Cardiac muscle cell (in vitro differentiated cells and primary cell): ENCODE measurements at regions not wholly inside any gene's neighbourhood (a gene's known extent, or its start where the extent isn't known, plus 50 kb on each side); places are given as distances from the start of the nearest gene placed in this dataset.

Source experiments
- DNase-seq, 2 donors: peaks; one replicate each; pipeline versions ENCODE4 v3.0.0 to v3.0.0-alpha.2; 2010 to 2017; ENCODE audit warnings: low read depth in 1 of 2, low spot score in 1 of 2
- H3K27ac ChIP-seq: fragments of 200-600 bp; sonication (generic); 2 replicates; pipeline ENCODE4 v1.5.1; 2016
- H3K27me3 ChIP-seq: fragments of 200-600 bp; sonication (generic); 2 replicates; pipeline ENCODE4 v1.6.0; 2016; ENCODE audit warnings: control low read depth
- H3K36me3 ChIP-seq: fragments of 200-600 bp; sonication (generic); 2 replicates; pipeline ENCODE4 v1.5.1; 2016; ENCODE audit warnings: control low read depth
- H3K4me1 ChIP-seq: fragments of 200-600 bp; sonication (generic); 2 replicates; pipeline ENCODE4 v1.8.1; 2017; ENCODE audit warnings: low read depth, mild to moderate bottlenecking, mixed run types
- H3K4me3 ChIP-seq: fragments of 200-600 bp; sonication (generic); 2 replicates; pipeline ENCODE4 v1.5.1; 2016; ENCODE audit warnings: mild to moderate bottlenecking
- H3K9me3 ChIP-seq: fragments of 200-600 bp; sonication (generic); 2 replicates; pipeline ENCODE4 v1.5.1; 2017; ENCODE audit warnings: low read depth, mild to moderate bottlenecking, control low read depth
- CTCF ChIP-seq: IDR thresholded peaks from 2 replicates; pipeline ENCODE4 v1.5.1; 2012; ENCODE audit warnings: low read depth, mild to moderate bottlenecking, low read length

- no peak for TF ChIP-seq CTCF
- Histone ChIP-seq H3K9me3 (no peaks in the 10 kb centered on the region), H3K4me3 (no peak overlapping the region), H3K27me3 (no peaks in the 10 kb centered on the region), H3K36me3 (no peaks in the 10 kb centered on the region), H3K4me1 (no peaks in the 10 kb centered on the region), H3K27ac (no peak overlapping the region)
- DNase-seq, result peak in 1 of 2 donors; percentile 72
These were observed 293.3 kb upstream of the KLF14 start for GRCh38 chr7:131027287-131027773.

- H3K27me3 ChIP-seq, result no peaks in the 10 kb centered on the region
- H3K27ac ChIP-seq, result no peak overlapping the region
- H3K9me3 ChIP-seq, result no peaks in the 10 kb centered on the region
- no peak for TF ChIP-seq CTCF
- H3K4me1 ChIP-seq, result no peaks in the 10 kb centered on the region
- H3K4me3 ChIP-seq, result no peak overlapping the region
- no peak for DNase-seq
- H3K36me3 ChIP-seq, result no peaks in the 10 kb centered on the region
These were observed 294.3 kb upstream of the KLF14 start for GRCh38 chr7:131028295-131028694.

GRCh38 chr7:131029002-131029401 lies 295.0 kb upstream of the KLF14 start:
- TF ChIP-seq CTCF, result no peak
- H3K36me3 ChIP-seq, result no peaks in the 10 kb centered on the region
- no peak overlapping the region for H3K4me3 ChIP-seq
- H3K4me1 ChIP-seq, result no peaks in the 10 kb centered on the region
- no peak for DNase-seq
- no peaks in the 10 kb centered on the region for H3K27me3 ChIP-seq
- H3K27ac ChIP-seq, result no peak overlapping the region
- H3K9me3 ChIP-seq, result no peaks in the 10 kb centered on the region

GRCh38 chr7:131031099-131031868 lies 296.4 kb upstream of the MKLN1 start:
- H3K27ac ChIP-seq, result no peak overlapping the region
- no peak overlapping the region for H3K4me3 ChIP-seq
- no peak for DNase-seq
- H3K9me3 ChIP-seq, result no peaks in the 10 kb centered on the region
- no peak for TF ChIP-seq CTCF
- no peaks in the 10 kb centered on the region for H3K36me3 ChIP-seq
- no peaks in the 10 kb centered on the region for H3K4me1 ChIP-seq
- no peaks in the 10 kb centered on the region for H3K27me3 ChIP-seq

- DNase-seq, result no peak
- H3K27me3 ChIP-seq, result no peaks in the 10 kb centered on the region
- no peak for TF ChIP-seq CTCF
- H3K4me1 ChIP-seq, result no peaks in the 10 kb centered on the region
- H3K36me3 ChIP-seq, result no peaks in the 10 kb centered on the region
- no peak overlapping the region for H3K27ac ChIP-seq
- no peaks in the 10 kb centered on the region for H3K9me3 ChIP-seq
- H3K4me3 ChIP-seq, result no peak overlapping the region
These were observed 294.9 kb upstream of the MKLN1 start for GRCh38 chr7:131032786-131033185.
